Right lobe of liver (tissue), 4 donors: ENCODE measurements at regions not wholly inside any gene's neighbourhood (a gene's known extent, or its start where the extent isn't known, plus 50 kb on each side); places are given as distances from the start of the nearest gene placed in this dataset.

ENCODE experiments used
- POLR2A ChIP-seq: fragments of 450-650 bp; IDR thresholded peaks from one replicate; pipeline ENCODE4 v1.6.1; 2017; ENCODE audit warnings: antibody characterized with exemption, mild to moderate bottlenecking
- TF ChIP-seq, protein P1 (sequence below), 4 donors: fragments of 200-600 bp in 3 of 4; fragments of 450-650 bp in 1 of 4; IDR thresholded peaks; one replicate each; pipeline versions ENCODE4 v1.5.1 to v1.8.0; 2016 to 2022; ENCODE audit warnings: antibody characterized with exemption in 4 of 4, mild to moderate bottlenecking in 2 of 4
- donor health status: DM: no; HTN: no; CAD: no.
- donor health status: DM: no; HTN: no; CAD: no.
- donor health status: DM: no; HTN: yes; CAD: no.

GRCh38 chr11:45532546-45532945, 132.9 kb downstream of the CHST1 start:
- TF ChIP-seq, protein P1, sequence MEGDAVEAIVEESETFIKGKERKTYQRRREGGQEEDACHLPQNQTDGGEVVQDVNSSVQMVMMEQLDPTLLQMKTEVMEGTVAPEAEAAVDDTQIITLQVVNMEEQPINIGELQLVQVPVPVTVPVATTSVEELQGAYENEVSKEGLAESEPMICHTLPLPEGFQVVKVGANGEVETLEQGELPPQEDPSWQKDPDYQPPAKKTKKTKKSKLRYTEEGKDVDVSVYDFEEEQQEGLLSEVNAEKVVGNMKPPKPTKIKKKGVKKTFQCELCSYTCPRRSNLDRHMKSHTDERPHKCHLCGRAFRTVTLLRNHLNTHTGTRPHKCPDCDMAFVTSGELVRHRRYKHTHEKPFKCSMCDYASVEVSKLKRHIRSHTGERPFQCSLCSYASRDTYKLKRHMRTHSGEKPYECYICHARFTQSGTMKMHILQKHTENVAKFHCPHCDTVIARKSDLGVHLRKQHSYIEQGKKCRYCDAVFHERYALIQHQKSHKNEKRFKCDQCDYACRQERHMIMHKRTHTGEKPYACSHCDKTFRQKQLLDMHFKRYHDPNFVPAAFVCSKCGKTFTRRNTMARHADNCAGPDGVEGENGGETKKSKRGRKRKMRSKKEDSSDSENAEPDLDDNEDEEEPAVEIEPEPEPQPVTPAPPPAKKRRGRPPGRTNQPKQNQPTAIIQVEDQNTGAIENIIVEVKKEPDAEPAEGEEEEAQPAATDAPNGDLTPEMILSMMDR (IDR thresholded peaks at IDR 0.05): no peak
- TF ChIP-seq POLR2A: no peak
